DOHH2 (cell line): ENCODE measurements at regions not wholly inside any gene's neighbourhood (a gene's known extent, or its start where the extent isn't known, plus 50 kb on each side); places are given as distances from the start of the nearest gene placed in this dataset.

Experiments used
- H3F3A ChIP-seq: fragments of 200-600 bp; sonication (generic), shearing (Covaris generic); 2 replicates; pipeline ENCODE4 v1.6.0; 2016; ENCODE audit warnings: antibody characterized with exemption, mild to moderate bottlenecking; ENCODE audit not compliant: control insufficient read depth, insufficient read depth
- H3K27ac ChIP-seq: fragments of 200-600 bp; sonication (generic); 2 replicates; pipeline ENCODE4 v1.5.1; 2014; ENCODE audit warnings: low read depth, mild to moderate bottlenecking, low read length, moderate library complexity
- H3K27me3 ChIP-seq: fragments of 200-600 bp; sonication (generic); 2 replicates; pipeline ENCODE4 v1.6.1; 2014; ENCODE audit warnings: mild to moderate bottlenecking, low read length, mixed read lengths; ENCODE audit not compliant: control insufficient read depth
- H3K36me3 ChIP-seq: fragments of 200-600 bp; sonication (generic); 2 replicates; pipeline ENCODE4 v1.6.1; 2014; ENCODE audit warnings: mild to moderate bottlenecking, low read length, moderate library complexity, mixed read lengths; ENCODE audit not compliant: control insufficient read depth
- H3K4me1 ChIP-seq: fragments of 200-600 bp; sonication (generic); 2 replicates; pipeline ENCODE4 v1.6.1; 2014; ENCODE audit warnings: mild to moderate bottlenecking, low read length, mixed read lengths; ENCODE audit not compliant: control insufficient read depth
- H3K4me2 ChIP-seq: fragments of 200-600 bp; sonication (generic); 2 replicates; pipeline ENCODE4 v1.6.0; 2014; ENCODE audit warnings: mild to moderate bottlenecking, low read length, moderate library complexity
- H3K4me3 ChIP-seq: fragments of 200-600 bp; sonication (generic); 2 replicates; pipeline ENCODE4 v1.5.1; 2014; ENCODE audit warnings: mild to moderate bottlenecking, low read length, mixed read lengths
- H3K79me2 ChIP-seq: fragments of 200-600 bp; sonication (generic); 2 replicates; pipeline ENCODE4 v1.6.1; 2014; ENCODE audit warnings: mild to moderate bottlenecking, low read length, mixed read lengths; ENCODE audit not compliant: control insufficient read depth
- H3K9me2 ChIP-seq: fragments of 200-600 bp; sonication (generic); replicated peaks from 2 replicates; pipeline ENCODE4 v1.6.1; 2014; ENCODE audit warnings: mild to moderate bottlenecking, low read length, mixed read lengths; ENCODE audit not compliant: control insufficient read depth
- H3K9me3 ChIP-seq: fragments of 200-600 bp; sonication (generic); 2 replicates; pipeline ENCODE4 v1.6.1; 2014; ENCODE audit warnings: antibody characterized with exemption, low read length, mixed read lengths; ENCODE audit not compliant: control insufficient read depth, insufficient read depth
- H4K20me1 ChIP-seq: fragments of 200-600 bp; sonication (generic); 2 replicates; pipeline ENCODE4 v1.6.0; 2014; ENCODE audit warnings: low read depth, mild to moderate bottlenecking, antibody characterized with exemption, low read length, moderate library complexity; ENCODE audit not compliant: control insufficient read depth, insufficient read depth
- CTCF ChIP-seq: fragments of 200-600 bp; sonication (generic); IDR thresholded peaks from one replicate; pipeline ENCODE4 v1.5.1; 2014; ENCODE audit warnings: antibody characterized with exemption, mild to moderate bottlenecking, low read depth, low read length; ENCODE audit not compliant: poor library complexity, severe bottlenecking
- EZH2phosphoT487 ChIP-seq: fragments of 200-600 bp; sonication (generic); IDR thresholded peaks from 2 replicates; pipeline ENCODE4 v1.6.1; 2017; ENCODE audit warnings: borderline replicate concordance, mild to moderate bottlenecking, antibody characterized with exemption, low read length, moderate library complexity, mixed read lengths

GRCh38 chr4:120629546-120630108 lies 292.9 kb downstream of the PRDM5 start:
- Histone ChIP-seq H3K4me3 (no peak overlapping the region), H3K27ac (no peak overlapping the region), H3K27me3 (no peaks in the 10 kb centered on the region), H3K79me2 (no peaks in the 10 kb centered on the region), H3K36me3 (no peaks in the 10 kb centered on the region), H3K4me2 (no peak overlapping the region), H4K20me1 (no peaks in the 10 kb centered on the region), H3K9me3 (no peaks in the 10 kb centered on the region), H3K4me1 (no peaks in the 10 kb centered on the region), H3K9me2 (no peaks in the 10 kb centered on the region), H3F3A (no peaks in the 10 kb centered on the region)
- TF ChIP-seq CTCF (no peak), EZH2phosphoT487 (no peak)

- H3K27ac ChIP-seq = no peak overlapping the region
- H3K4me2 ChIP-seq = no peak overlapping the region
- no peak overlapping the region for H3K4me3 ChIP-seq
- no peaks in the 10 kb centered on the region for H4K20me1 ChIP-seq
- H3K9me2 ChIP-seq = no peaks in the 10 kb centered on the region
- H3K79me2 ChIP-seq = no peaks in the 10 kb centered on the region
- TF ChIP-seq CTCF = no peak
- no peak for TF ChIP-seq EZH2phosphoT487
- H3K4me1 ChIP-seq = no peaks in the 10 kb centered on the region
- no peaks in the 10 kb centered on the region for H3K27me3 ChIP-seq
- H3F3A ChIP-seq = no peaks in the 10 kb centered on the region
- no peaks in the 10 kb centered on the region for H3K9me3 ChIP-seq
- H3K36me3 ChIP-seq = no peaks in the 10 kb centered on the region
Observed at GRCh38 chr4:120622601-120623000, 299.9 kb downstream of the PRDM5 start.

GRCh38 chr4:120617171-120617570 lies 305.4 kb downstream of the PRDM5 start:
- TF ChIP-seq CTCF (no peak), EZH2phosphoT487 (no peak)
- no peaks in the 10 kb centered on the region for H3K9me2 ChIP-seq
- no peaks in the 10 kb centered on the region for H3K9me3 ChIP-seq
- no peaks in the 10 kb centered on the region for H4K20me1 ChIP-seq
- H3F3A ChIP-seq = no peaks in the 10 kb centered on the region
- no peak overlapping the region for H3K4me3 ChIP-seq
- no peaks in the 10 kb centered on the region for H3K4me1 ChIP-seq
- H3K27ac ChIP-seq = no peak overlapping the region
- no peaks in the 10 kb centered on the region for H3K27me3 ChIP-seq
- no peak overlapping the region for H3K4me2 ChIP-seq
- no peaks in the 10 kb centered on the region for H3K79me2 ChIP-seq
- H3K36me3 ChIP-seq = no peaks in the 10 kb centered on the region

- no peaks in the 10 kb centered on the region for H3K4me1 ChIP-seq
- H3K27ac ChIP-seq = no peak overlapping the region
- TF ChIP-seq EZH2phosphoT487 = no peak
- TF ChIP-seq CTCF = no peak
- no peaks in the 10 kb centered on the region for H3F3A ChIP-seq
- no peak overlapping the region for H3K4me3 ChIP-seq
- no peaks in the 10 kb centered on the region for H3K27me3 ChIP-seq
- no peaks in the 10 kb centered on the region for H3K79me2 ChIP-seq
- H4K20me1 ChIP-seq = no peaks in the 10 kb centered on the region
- H3K36me3 ChIP-seq = no peaks in the 10 kb centered on the region
- no peaks in the 10 kb centered on the region for H3K9me2 ChIP-seq
- H3K9me3 ChIP-seq = no peaks in the 10 kb centered on the region
- no peak overlapping the region for H3K4me2 ChIP-seq
Observed at GRCh38 chr4:120616041-120616440, 306.5 kb downstream of the PRDM5 start.
